ENCODE measurements at regions not wholly inside any gene's neighbourhood (a gene's known extent, or its start where the extent isn't known, plus 50 kb on each side); places are given as distances from the start of the nearest gene placed in this dataset.

- no peak for FAIRE-seq
- DNase-seq, result peak in 1 of 6 donors; percentile 24
- intact Hi-C loops (cut with DNase I), result no loop called here
- Histone ChIP-seq H3K27ac (no peak overlapping the region), H3K9me3 (no peaks in the 10 kb centered on the region), H3K4me1 (no peaks in the 10 kb centered on the region), H3K36me3 (no peaks in the 10 kb centered on the region), H3K4me3 (no peak overlapping the region), H3K27me3 (no peaks in the 10 kb centered on the region)
- TF ChIP-seq CTCF (IDR thresholded peaks at IDR 0.05), result no peak
- WGBS, 2 donors, result 83% methylated on average over 2 of the region's 2 CpGs
- peak in 2 of 4 donors; percentile 52 to 74 for ATAC-seq
These were observed 437.2 kb upstream of the ID2 start for GRCh38 chr2:8244639-8245038.

GRCh38 chr2:8246137-8246536, 435.7 kb upstream of the ID2 start:
- 96 to 97% methylated on average over 3 of the region's 3 CpGs for WGBS, 2 donors
- H3K27me3 ChIP-seq, result no peaks in the 10 kb centered on the region
- ATAC-seq, result no peak
- intact Hi-C loops (cut with DNase I), result no loop called here
- H3K4me3 ChIP-seq, result no peak overlapping the region
- no peak for DNase-seq
- no peak for FAIRE-seq
- no peak overlapping the region for H3K27ac ChIP-seq
- H3K4me1 ChIP-seq, result no peaks in the 10 kb centered on the region
- H3K9me3 ChIP-seq, result no peaks in the 10 kb centered on the region
- no peaks in the 10 kb centered on the region for H3K36me3 ChIP-seq
- no peak for TF ChIP-seq CTCF (IDR thresholded peaks at IDR 0.05)

- no peak for TF ChIP-seq CTCF (IDR thresholded peaks at IDR 0.05)
- intact Hi-C loops (cut with DNase I), result no loop called here
- no peak overlapping the region for H3K27ac ChIP-seq
- ATAC-seq, result no peak
- FAIRE-seq, result no peak
- H3K4me3 ChIP-seq, result no peak overlapping the region
- H3K9me3 ChIP-seq, result no peaks in the 10 kb centered on the region
- DNase-seq, result no peak
- no peaks in the 10 kb centered on the region for H3K36me3 ChIP-seq
- no peaks in the 10 kb centered on the region for H3K27me3 ChIP-seq
- 72 to 78% methylated on average over 11 of the region's 11 CpGs for WGBS, 2 donors
- no peaks in the 10 kb centered on the region for H3K4me1 ChIP-seq
These were observed 433.8 kb upstream of the ID2 start for GRCh38 chr2:8247905-8248622.

- H3K27me3 ChIP-seq, result no peaks in the 10 kb centered on the region
- ATAC-seq (no peak), DNase-seq (no peak), FAIRE-seq (no peak)
- no peaks in the 10 kb centered on the region for H3K9me3 ChIP-seq
- no peak overlapping the region for H3K27ac ChIP-seq
- WGBS, 2 donors, result 77 to 81% methylated on average over 2 of the region's 2 CpGs
- TF ChIP-seq CTCF (IDR thresholded peaks at IDR 0.05), result no peak
- H3K4me1 ChIP-seq, result no peaks in the 10 kb centered on the region
- no peak overlapping the region for H3K4me3 ChIP-seq
- H3K36me3 ChIP-seq, result no peaks in the 10 kb centered on the region
- intact Hi-C loops (cut with DNase I), result no loop called here
These were observed 433.3 kb upstream of the ID2 start for GRCh38 chr2:8248623-8248957.

- H3K27ac ChIP-seq, result no peak overlapping the region
- no peak for TF ChIP-seq CTCF (IDR thresholded peaks at IDR 0.05)
These were observed 432.7 kb upstream of the ID2 start for GRCh38 chr2:8249141-8249540.

More at GRCh38 chr2:8249141-8249540, 432.7 kb upstream of the ID2 start:
- no peak for ATAC-seq
- Histone ChIP-seq H3K27me3 (no peaks in the 10 kb centered on the region), H3K4me1 (no peaks in the 10 kb centered on the region), H3K9me3 (no peaks in the 10 kb centered on the region), H3K36me3 (no peaks in the 10 kb centered on the region), H3K4me3 (no peak overlapping the region)
- WGBS, 2 donors, result 71 to 76% methylated on average over 14 of the region's 14 CpGs
- no peak for DNase-seq
- FAIRE-seq, result no peak
- intact Hi-C loops (cut with DNase I), result no loop called here
